ENCODE measurements at regions not wholly inside any gene's neighbourhood (a gene's known extent, or its start where the extent isn't known, plus 50 kb on each side); places are given as distances from the start of the nearest gene placed in this dataset.

GRCh38 chr9:99513441-99514112 lies 291.5 kb downstream of the SEC61B start (continued):
- TF ChIP-seq SP2 (IDR thresholded peaks at IDR 0.05; ENCODE audit: low read length) (no peak), ATF2 (IDR thresholded peaks at IDR 0.05; ENCODE audit: low read length) (no peak)
